A204.1 (cell line): ENCODE measurements at regions not wholly inside any gene's neighbourhood (a gene's known extent, or its start where the extent isn't known, plus 50 kb on each side); places are given as distances from the start of the nearest gene placed in this dataset.
A peak's percentile ranks its signal among the peaks of the same experiment; 100 is the strongest.

Experiments
- FAIRE-seq: peaks from 2 replicates; lab custom pipeline; 2012; peaks lifted over from hg19 to GRCh38; lab: Jason Lieb, UNC

DNA sequence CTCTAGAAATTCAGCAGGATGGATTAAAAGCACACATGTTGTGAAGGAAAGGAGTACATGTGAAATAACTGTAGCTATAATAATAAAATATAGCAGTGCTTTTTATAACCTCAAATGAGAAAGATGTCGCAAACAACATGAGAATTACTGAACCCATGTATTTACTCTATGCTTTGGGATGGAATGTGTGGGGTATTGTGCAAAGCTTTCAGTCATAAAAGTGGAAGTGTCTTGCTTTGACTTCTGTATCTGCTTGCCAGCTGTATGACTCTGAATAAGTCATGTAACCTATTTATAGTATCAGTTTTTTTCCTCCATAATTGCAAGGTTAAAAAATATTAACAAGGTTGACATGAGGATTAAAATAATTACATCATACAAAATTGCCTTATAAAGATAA is 519.3 kb upstream of the CADM2 start:
- FAIRE-seq: no peak

DNA sequence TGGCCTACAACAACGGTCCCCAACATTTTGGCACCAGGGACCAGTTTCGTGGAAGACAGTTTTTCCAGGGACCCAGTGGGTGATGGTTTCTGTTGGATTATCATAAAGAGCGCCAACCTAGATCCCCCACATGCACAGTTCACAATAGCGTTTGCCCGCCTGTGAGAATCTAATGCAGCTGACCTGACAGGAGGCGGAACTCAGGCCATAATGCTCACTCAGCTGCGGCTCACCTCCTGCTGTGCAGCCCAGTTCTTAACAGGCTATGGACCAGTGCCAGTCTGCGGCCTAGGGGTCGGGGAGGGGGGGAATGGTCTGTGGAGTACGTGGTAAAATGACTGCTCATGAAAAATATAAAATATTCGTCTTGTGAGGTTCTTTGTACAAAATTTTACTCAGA is 518.5 kb upstream of the CADM2 start:
- no peak for FAIRE-seq

GRCh38 chr3:84442533-84442932 is 516.3 kb upstream of the CADM2 start:
- FAIRE-seq: no peak

DNA sequence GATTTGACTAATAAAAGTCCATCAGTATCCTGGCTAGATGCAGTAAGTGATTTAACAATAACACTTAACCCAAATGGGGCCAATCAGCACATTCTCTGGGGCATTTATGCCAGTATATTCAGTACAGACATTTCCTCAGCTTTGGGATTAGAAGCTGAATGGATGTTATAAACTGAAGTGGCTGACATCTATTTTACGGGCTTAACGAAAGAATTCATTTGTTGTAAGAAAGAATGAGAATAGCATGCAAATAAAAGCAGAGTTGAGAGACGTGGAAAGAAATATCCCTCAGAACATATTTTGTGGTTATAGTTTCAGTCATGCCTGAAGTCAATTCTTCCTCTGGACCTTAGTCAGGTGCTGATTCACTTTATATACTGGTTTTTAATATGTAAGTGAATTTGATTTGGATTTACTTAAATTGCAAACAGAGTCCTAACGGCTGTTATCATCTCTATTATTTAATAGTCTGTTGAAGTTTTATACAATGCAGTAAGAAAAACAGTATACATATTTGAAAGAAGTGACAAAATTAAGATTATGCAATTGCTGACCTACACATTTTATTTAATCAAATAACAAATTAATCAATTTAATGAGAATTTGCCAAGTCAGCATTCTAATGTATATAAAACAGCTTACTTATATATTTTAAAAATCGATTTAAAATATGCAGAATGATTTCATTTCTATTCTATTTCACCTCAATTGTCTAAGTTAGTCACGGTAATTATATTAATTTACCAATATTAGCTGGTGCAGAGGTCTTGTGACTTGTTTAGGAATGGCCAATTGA is 513.9 kb upstream of the CADM2 start:
- peak; percentile 25 for FAIRE-seq

DNA sequence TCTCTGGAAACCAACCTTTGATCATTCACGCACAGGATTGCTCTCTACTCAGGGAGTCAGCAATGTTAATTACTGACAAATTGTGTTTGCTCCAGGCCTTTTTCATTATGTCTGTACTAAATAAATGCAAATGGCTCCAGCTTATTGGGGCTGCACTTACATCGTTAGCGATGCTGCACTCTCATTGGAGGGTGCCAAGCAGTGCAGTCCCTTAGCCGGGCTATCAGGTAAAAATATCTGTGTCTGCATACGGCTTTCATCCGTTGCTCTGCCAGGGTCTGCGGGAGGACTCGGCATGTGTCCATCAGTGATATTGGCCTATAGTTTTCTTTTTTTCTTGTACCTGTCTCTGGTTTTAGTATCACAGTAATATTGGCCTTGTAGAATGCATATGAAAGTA is 471.5 kb upstream of the CADM2 start:
- FAIRE-seq: no peak

DNA sequence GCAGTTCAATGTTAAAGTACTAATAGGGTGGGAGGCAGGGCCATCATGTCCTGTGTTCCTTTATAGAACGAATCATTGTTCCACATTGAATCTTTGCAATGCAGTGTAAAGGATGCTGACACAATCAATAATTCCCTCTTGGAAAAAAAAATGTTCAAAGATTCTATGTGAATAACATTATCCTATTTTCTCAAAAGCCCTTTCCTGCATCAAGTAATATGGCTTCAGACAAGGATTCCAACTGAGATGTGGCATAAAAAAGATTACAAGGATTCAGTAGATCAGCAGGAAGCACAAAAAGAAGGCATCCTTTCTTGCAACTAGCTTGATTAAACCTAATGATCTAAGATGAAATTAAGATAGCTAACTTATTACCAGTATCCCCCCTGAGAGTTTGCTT is 454.0 kb upstream of the CADM2 start:
- FAIRE-seq: no peak

GRCh38 chr3:84510007-84510406 is 448.8 kb upstream of the CADM2 start:
- FAIRE-seq: no peak

DNA sequence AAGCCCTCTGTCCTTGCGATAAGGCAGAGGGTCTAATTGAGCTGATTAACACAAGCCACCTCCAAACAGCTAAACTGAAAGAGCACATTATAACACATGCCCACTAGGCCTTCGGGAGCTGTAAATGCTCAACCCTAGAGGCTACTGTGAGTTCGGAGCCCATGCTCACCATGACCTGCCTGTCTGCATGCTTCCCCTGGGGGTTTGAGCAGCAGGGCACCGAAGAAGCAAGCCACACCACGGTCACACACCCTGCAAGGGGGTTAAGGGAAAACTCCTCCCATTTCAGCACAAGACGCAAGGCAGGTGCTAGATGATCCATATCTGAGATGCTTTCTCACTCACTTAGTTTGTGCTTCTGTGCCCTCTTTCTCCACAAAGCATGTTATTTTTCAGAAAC is 435.9 kb upstream of the CADM2 start:
- no peak for FAIRE-seq

DNA sequence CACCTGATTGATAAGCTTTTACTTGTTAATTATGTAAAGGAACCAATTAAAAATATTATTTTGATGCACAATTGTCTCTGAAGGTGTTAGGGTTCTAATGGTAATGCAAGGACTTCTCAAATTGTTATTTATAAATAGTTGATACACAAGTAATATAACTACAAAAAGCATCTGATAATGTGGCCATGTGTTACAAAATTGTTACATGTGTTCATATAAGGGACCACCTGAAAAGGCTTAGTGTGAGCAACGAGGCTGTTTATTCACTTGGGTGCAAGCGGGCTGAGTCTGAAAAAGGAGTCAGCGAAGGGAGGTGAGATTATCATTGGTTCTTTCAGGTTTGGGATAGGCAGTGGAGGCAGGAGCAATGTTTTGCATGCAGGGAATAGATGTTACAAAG is 421.9 kb upstream of the CADM2 start:
- FAIRE-seq: no peak

- FAIRE-seq: no peak
These were observed 420.2 kb upstream of the CADM2 start for GRCh38 chr3:84538597-84538996.

- no peak for FAIRE-seq
These were observed 411.6 kb upstream of the CADM2 start for GRCh38 chr3:84547207-84547606.

DNA sequence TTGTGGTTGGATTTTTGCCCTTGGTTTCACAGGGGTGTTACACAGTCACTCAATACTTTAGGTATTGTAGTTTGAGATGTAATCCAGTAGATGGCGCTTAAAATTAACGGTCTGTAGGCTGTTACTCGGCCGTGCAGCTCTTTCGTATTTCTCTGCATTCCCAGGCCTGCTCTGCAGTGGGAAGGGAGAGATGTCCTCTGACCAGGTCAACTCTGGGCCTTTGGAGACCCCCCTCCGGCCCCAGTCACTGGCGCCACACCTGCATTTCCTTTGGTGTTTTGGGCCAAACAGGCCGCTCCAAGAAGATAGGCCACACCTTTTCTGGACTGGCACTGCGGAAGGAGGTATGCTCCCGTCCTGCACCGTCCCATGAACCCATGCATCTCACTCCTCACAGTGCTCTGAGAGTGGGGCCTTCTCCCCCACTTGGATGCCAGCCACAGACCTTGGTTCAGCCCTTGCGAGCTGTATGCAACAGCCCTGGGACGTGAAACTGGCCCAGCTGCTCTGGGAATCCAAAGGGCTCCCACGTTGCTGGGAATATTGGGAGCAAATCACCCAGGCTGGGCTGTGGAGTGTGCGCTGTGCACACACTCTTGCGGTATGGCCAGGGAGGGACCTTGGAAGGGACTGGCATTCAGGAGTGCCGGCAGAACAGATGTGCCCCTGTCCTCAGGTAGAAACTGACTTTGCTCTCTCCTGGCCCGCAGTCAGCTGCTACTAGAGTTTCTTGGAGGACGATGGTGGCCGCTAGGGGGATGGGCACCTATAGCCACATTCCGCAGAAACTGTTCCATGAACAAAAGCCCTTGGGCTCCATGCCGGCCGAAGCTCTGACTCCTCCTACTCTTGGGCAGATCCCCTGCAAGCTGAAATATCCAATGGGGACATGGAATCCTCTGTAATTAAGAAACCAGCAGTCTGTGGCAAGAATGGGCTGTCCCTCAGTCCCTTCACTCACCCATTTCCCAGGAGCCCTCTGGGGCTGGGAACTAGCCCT is 410.5 kb upstream of the CADM2 start:
- no peak for FAIRE-seq

GRCh38 chr3:84555629-84556028 is 403.2 kb upstream of the CADM2 start:
- no peak for FAIRE-seq

GRCh38 chr3:84566256-84566655 is 392.5 kb upstream of the CADM2 start:
- no peak for FAIRE-seq

DNA sequence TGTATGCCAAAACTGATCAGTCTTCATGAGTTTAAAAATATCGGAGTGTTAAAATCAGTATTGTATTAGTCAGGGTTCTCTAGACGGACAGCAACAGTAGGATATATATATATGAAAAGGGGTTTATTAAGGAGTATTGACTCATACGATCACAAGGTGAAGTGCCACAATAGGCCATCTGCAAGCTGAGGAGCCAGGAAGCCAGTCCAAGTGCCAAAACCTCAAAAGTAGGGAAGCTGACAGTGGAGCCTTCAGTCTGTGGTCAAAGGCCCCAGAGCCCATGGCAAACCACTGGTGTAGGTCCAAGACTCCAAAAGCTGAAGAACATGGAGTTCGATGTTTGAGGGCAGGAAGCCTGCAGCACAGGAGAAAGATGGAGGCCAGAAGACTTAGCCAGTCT is 391.0 kb upstream of the CADM2 start:
- FAIRE-seq: no peak

GRCh38 chr3:84573962-84574361 is 384.8 kb upstream of the CADM2 start:
- FAIRE-seq: no peak

DNA sequence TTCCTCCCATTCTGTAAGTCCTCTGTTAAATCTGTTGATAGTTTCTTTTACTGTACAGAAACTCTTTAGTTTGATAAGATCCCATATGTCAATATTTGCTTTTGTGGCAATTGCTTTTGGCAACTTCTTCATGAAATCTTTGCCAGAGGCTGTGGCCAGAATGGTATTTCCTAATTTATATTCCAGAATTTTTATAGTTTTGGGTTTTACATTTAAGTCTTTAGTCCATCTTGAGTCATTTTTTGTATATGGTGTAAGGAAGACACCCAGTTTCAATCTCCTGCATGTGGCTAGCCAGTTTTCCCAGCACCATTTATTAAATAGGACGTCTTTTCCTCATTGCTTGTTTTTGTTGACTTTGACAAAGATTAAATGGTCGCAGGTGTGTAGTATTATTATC is 372.4 kb upstream of the CADM2 start:
- FAIRE-seq: no peak

DNA sequence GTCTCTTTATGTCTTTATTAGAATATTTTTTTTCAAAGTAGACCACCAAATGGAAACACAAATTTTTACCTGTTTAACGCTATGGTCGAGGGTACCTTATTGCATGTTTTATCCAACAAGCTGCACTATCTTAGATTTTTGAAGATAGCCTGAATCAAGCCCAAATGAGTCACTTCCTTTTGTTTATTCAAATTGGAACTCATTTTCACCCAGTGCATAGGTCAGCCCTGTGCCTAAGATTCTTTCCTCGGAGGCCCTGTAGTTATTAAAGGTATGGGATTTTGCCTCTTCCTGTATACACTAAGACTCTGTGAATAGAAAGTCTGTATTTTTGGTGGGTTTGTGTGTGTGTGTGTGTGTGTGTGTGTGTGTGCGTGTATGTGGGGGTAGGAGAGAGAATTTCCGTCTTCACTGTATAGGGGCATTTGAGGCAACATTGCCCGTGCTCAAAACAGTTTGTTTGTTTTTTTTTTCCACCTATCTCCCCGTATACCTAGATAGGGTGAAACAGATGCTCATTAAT is 358.0 kb upstream of the CADM2 start:
- no peak for FAIRE-seq

DNA sequence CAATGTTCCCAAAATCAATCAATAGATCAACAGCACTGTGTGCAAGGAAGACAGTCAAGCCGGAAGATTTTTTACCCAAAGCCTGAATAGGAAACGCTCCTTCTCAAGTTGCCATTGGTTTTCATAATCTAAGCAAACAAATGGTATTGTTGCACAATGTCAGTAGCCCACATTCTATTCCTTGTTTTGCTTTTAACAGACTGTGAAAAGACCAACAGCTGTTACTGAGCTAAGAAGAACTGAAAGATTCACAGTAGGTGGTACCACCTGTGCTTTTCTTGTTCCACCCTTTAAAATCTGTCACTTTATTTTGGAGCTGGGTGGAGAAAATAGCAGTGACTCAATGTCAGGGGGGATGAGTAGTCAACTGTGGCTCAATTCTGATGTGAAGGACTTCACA is 357.5 kb upstream of the CADM2 start:
- FAIRE-seq: no peak

DNA sequence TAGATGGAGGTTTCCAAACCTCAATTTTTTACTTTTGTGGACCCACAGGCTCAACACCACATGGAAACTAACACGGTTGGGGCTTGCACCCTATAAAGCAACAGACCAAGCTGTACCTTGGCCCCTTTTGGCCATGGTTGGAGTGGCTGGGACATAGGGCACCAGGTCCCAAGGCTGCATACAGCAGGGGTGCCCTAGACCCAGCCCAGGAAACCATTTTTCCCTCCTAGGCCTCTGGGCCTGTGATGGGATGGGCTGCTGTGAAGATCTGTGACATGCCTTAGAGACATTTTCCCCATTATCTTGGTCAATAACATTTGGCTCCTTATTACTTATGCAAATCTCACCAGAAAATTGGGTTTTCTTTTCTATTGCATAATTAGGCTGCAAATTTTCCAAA is 337.0 kb upstream of the CADM2 start:
- no peak for FAIRE-seq

DNA sequence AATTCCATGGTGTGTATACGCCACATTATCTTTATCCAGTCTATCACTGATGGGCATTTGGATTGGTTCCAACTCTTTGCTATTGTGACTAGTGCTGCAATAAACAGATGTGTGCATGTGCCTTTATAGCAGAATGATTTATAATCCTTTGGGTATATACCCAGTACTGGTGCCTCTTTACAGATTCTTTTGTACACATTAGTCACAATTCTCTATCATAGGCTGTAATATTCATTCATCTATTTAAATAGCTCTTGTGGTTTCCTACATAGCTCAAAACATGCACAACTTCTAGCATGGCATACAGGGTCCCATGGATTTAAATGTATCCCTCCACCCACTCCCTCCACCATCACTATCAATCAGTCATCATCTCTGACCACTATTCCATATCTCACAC is 324.1 kb upstream of the CADM2 start:
- no peak for FAIRE-seq

GRCh38 chr3:84637272-84637671 is 321.5 kb upstream of the CADM2 start:
- no peak for FAIRE-seq

GRCh38 chr3:84666468-84666867 is 292.3 kb upstream of the CADM2 start:
- FAIRE-seq: no peak
